GM21390 (cell line): ENCODE measurements at regions not wholly inside any gene's neighbourhood (a gene's known extent, or its start where the extent isn't known, plus 50 kb on each side); places are given as distances from the start of the nearest gene placed in this dataset.

Experiments
- ATAC-seq: cut with Tn5 transposase; IDR thresholded peaks from one replicate; pipeline ENCODE4 v1.9.1; 2021; ENCODE audit not compliant: unreplicated experiment

DNA sequence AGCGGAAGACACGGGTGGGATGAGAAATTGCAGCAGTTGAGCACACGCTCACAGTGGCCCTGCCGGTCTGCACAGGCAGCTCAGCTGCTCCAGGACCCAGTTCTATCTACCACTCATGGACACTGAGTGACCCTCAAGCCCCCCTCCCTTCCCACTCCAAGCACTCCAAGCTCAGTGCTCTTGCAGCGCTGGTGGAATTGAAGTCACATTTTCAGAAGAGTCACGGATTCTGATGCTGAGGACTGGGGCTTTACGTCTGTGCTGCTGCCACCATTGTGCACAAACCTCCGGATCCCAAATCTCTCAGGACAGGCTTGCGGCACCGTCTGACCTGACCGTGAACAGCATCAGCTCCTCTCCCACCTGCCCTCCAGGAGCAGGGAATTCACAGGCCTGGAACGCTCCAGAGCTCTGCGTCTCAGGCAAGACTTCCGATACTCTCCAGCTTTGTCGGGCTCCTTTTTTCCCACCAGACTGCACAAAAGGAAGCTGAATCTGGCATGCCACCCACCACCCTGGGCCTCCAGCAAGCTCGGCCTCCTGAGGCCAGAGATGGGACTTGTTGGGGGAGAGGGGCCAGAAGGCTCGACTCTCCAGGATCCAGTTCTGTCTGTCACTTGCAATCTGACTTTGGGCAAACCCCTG is 213.1 kb upstream of the RTL1 start:
- no peak for ATAC-seq

DNA sequence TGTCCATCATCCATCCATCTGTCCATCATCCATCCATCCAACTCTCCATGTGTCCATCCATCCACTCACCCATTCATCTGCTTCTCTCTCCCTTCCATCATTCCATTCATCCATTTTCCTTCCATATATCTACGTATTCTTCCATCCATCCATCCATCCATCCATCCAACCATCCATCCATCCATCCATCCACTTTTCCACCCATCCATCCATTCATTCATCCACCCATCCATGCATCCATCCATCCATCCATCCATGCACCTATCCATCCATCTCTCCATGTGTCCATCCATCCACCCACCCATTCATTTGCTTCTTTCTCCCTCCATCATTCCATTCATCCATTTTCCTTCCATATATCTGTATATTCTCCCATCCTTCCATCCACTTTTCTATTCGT is 214.0 kb upstream of the RTL1 start:
- ATAC-seq, result no peak

DNA sequence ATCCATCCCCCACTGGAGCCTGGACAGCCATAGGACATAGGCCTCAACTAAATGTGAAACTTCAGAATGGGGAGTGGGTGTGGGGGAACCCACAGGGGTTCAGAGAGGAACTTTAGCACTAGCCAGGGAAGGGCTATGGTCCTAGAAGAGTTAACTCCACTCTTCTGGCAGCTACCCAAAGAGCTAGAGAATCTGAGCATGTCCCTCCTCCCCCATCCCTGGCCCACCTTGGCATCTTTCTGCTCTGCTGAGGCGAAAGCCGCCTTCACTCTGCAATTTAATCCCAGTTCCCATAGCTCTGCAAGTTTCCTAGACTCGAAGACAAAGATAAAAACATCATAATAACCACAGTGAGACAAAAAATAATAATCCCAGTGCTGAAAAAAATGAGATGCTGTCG is 214.7 kb upstream of the RTL1 start:
- no peak for ATAC-seq

- ATAC-seq, result no peak
These were observed 215.4 kb upstream of the RTL1 start for GRCh38 chr14:101118746-101119591.

DNA sequence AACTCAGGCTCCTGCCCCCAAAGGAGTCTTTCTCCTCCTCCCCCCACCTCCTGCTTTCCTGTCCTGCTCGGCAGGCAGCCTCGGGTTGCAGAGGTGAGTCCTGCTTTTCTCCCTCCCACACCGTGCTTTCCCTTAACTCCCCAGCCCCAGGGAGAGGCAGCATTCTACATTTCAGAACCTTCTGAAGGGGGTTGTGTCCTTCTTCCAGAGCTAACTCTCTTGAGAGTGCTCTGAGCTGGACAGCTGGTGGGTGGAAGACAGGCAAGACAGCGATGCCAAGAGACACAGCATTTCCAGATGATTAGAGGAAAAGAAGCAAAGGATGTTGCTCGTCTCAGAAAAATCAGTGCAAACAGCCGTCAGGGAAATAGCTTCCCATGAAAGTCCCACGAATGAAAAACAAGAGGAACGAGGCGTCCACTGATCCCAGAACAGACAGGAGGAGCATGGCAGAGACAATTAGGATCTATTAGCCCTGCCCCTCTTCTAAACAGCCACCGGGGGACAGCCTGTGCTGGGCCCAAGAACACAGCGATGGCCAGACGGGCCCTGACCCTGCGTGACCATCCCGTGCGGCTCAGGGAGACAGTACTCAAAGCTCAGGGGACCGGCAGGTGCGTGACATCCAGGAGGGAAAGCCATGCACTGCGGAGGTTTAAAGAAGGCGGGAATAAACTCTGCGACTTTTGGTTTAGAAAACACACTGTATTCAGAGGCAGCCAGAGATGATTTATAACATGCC is 216.5 kb upstream of the RTL1 start:
- no peak for ATAC-seq

DNA sequence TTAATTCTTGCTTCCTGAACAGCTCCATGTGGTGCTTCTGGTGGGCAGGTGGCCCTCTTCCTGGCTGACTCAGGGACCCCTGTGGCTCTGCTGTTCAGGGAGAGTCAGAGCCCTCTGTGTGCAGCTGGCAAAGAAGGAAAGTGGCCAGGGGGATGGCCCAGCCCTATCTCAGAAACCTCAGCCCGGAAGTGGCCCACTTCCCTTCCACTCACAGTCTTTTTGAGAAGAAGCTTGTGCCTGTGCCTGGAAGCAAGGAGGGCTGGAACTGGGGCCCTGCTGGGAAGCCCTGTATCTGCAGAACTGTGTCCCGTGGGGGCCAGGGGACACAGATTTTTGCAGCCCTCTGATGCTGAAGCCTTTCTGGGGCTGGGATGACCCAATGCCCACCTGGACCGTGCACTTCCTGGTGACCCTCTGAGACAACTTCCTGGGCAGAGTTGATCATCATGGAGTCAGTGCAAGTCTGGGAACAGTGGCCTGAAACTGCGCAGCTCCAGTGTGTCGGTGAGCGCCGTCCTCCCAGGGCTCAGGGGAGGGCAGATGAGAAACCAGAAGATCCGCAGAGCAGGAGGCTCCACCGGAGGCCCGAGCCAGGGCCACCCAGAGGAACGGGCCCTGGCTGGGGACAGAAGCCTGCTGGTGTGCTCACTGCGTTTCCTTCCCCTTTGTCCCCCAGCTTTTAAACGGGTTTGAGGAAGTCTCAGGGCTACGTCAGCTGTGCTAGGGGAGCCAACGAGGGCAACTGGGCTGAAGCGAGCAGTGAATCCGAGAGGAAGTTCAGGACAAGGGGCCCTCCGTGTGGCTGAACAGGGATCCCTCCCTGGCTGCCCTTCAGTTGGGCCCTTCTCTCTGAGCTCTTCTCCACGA is 217.4 kb upstream of the RTL1 start:
- ATAC-seq, result no peak

DNA sequence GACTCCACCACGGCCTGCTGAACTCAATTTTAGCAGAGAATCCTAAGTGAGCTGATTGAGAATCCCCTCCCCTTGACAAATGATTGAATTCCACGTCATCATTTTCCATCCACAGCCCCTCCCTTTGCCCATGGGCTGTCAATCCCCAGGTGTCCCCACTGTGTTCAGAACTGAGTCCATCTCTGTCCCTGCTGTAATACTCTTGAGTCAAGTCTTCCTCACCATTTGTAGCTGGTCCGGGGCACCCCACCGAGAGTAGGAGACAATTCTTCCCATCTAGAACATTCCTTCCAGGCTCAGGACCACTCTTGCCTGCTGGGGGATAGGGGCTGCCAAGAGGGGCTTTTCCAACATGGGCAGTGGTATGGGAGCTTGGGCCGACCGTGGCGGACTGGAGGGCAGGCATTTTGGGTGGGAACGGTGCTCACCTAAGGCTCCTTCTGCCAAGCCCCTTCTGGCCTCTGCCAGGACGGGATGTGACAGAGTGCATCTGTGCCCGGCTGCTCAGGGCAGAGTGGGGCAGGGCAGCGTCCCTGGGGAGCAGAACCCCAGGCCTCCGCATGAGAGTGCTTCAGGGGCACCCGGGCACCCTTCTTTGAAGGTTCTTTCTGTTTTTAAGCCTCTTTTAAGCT is 218.1 kb upstream of the RTL1 start:
- ATAC-seq, result no peak

DNA sequence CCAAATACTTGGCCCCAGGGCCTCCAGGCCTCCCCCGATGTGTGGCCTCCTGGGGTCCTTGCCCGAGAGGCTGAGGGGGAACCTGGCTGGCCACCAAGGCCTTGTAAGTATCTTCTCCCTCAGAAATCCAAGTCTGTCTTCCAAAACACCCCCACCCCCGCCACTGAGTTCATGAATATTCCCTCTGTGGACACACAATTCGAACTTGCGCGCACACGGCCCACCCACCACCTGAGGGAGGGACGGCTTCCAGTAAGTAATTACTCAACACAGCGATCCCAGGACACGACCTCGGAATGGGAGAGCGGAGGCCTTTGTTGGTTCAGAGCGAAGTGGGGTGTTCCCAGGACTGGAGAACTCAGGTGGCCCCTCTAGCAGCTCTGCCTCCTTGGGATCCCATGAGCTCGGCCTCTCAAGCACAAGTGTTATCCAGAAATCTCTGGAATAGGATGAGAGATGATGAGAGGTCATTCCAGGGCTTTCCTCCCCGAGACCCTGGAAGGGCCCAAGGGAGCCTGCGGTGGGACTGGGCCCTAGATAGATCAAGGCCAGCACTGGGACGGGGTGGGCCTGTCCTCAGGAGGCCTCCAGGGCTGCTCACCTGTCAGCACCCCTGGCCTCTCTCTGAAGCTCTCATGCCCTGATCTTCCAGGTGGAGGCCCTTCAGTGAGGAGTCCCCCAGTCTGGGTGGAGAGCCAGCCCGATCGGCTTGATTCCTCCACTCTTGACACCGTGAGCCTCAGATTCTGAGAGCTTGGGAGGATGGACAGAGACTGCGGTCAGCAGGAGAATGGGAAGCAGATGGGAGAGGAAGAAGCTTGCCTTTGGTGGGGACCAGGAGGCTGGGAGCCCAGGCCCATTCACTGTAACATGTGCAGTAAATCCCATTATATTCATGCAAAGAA is 219.0 kb upstream of the RTL1 start:
- ATAC-seq, result no peak

GRCh38 chr14:101123618-101124510 is 220.3 kb upstream of the RTL1 start:
- no peak for ATAC-seq

DNA sequence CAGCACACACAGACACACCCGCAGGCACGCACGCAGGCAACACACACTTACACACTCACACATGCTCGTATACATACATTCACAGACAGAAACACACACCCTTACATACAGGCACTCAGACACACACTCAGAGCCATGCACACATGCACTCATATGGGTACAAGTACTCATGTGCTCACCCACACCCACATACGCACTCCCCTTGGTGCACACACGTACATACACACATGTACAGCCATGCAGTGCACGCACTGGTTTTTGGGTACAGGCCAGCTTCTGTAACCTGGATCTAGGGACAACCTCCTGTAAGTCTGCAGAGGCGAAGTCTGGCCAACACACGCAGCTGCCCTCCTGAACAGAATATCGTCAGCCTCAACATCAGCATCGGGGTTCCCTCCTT is 221.3 kb upstream of the RTL1 start:
- ATAC-seq, result no peak

DNA sequence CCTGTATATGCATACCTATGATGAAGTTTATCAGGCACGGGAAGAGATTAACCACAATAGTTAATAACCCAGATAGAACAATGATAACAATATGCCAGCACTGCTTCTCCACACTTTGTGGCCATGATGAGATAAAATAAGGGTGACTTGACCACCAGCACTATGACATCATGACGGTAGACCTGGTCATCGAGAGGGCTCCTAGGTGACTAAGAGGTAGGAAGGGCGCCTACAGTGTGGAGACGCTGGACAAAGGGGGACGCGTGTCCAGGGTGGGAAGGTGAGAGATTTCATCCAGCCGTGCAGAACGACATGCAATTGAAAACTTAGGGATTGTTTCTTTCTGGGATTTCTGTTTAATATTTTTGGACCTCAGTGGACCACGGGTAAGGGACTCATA is 221.8 kb upstream of the RTL1 start:
- ATAC-seq, result no peak

DNA sequence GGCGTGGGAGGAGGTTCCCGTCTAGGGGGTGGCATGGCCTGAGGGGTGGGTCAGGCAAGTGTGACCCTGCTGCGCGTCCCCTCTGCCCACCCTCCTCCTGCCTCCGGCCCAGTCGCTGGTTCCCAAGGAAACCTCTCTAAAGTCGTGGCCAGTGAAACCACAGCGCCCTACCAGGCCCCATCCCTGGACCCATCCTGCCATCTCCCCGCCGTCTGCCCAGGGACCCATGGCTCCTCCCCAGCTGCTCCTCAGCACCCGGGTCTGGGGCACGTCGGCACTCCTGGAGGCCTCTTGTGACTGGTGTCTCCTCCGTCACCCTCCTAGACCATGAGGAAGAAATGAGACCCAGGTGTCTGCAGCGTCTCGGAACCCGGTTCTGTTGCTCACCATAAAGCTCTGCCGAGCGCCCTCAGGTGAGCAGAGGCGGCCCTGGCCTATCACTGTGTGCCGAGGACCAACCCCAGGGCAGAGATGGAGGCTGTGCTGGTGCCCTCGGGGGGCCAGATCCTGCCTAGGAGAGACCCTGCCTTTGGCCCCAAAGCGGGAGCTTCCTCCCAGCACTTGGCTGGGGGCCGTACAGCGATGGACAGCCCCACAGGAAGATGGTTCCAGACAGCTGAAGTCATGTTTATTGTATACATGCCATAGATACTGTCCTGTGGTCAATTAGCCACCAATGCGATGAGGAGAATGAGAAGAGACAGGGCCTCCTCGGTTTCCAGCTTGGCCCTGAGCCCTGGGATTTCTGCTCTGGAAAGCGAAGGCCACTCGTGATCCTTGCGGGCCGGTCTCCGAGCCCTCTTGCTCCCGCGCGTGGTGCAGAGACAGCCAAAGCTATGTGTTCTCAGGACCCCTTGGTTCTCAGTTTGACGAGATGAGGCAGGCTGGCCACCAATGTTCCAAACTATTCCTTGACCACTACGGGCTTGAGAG is 222.5 kb upstream of the RTL1 start:
- ATAC-seq, result no peak

DNA sequence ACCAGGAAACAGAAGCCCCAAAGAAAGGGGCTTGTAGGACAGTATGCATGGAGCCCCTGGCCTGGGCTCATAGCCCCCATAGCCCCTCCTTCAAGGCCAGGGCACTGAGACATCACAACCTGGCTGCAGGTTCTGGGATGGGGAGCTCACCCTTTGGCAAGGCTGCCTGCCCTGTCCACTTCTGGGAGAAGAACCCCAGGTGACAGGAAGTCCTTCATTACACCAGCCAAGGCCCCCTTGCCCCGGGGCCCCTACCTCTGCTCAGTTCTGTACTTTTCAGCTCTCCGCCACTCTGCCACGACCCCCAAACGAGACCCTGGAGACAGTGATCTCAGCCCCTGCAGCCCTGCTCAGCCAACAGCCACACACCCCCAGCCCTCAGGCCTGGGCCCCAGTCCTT is 223.2 kb upstream of the RTL1 start:
- no peak for ATAC-seq

- no peak for ATAC-seq
These were observed 223.7 kb upstream of the RTL1 start for GRCh38 chr14:101127224-101127623.

DNA sequence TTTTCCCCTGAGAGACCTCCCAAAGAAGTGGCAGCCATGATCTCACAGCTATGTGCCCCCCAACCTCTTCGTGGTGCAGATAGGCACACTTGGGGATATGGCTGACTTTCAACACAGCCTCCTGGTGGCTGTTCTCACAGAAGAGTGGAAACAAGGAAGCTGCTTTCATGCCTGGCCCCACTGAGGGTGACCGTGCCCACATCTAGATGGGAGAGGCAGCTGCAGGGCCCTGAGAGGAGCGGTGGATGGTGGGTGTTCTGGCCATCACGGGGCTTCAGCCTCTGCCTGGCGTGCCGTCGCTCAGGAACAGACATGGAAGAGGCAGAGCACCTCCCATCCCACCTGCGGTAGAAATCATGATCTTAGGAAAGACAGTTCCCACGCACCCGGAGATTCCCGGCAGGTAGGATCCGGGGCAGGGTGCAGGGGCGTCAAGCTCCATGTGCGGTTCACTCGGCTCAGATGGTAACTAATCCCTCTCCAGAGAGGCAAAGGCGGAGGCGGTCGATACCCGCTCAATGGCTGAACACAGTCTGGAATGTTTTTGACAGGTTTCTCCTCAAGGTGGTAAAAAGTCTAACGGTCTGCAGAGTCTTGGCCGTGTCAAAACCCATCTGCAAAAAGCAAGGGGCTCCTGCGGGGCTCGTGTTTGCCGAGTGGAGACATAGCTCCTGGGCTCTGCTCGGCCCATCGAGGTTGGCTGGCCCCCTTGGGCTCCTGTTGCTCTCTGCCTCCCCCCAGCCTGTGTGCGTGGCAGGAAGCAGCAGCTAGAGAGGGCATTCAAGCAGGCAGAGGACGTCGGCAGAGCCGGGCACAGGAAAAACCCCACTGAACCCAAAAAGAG is 225.2 kb upstream of the RTL1 start:
- ATAC-seq, result no peak

- no peak for ATAC-seq
These were observed 226.1 kb upstream of the RTL1 start for GRCh38 chr14:101129521-101130167.
